Common myeloid progenitor, CD34-positive (primary cell): ENCODE measurements at regions not wholly inside any gene's neighbourhood (a gene's known extent, or its start where the extent isn't known, plus 50 kb on each side); places are given as distances from the start of the nearest gene placed in this dataset.
"Not testable (repeated sequence)": the region's sequence is repeated elsewhere in the genome, so short reads cannot be mapped to it uniquely, and the experiment has no call there.

Experiments used
- CTCF ChIA-PET: fragments of 350-600 bp; sonication (Branson Sonifier 250); formaldehyde crosslinking; loops from one replicate; lab custom pipeline; 2021; ENCODE audit warnings: antibody characterized with exemption; lab: Charles Lee
- POLR2A ChIA-PET: fragments of 350-600 bp; sonication (Branson Sonifier 250); formaldehyde crosslinking; loops from one replicate; lab custom pipeline; 2021; ENCODE audit warnings: antibody characterized with exemption; lab: Charles Lee
- DNase-seq, 3 donors: peaks; one replicate each; pipeline versions ENCODE4 v3.0.0 to v3.0.0-alpha.2; 2013
- H3K27ac ChIP-seq, 2 experiments: 1 replicate in 1 of 2; 2 replicates in 1 of 2; pipeline ENCODE4 v1.7.0; 2013; ENCODE audit warnings: inconsistent platforms in 2 of 2, low read length in 2 of 2, mild to moderate bottlenecking in 2 of 2, low read depth in 1 of 2, moderate library complexity in 1 of 2; ENCODE audit not compliant: severe bottlenecking in 2 of 2, insufficient read depth in 1 of 2, poor library complexity in 1 of 2
- H3K27me3 ChIP-seq, 5 experiments: replicated peaks in 2 of 5; 1 replicate in 3 of 5; 2 replicates in 2 of 5; pipeline versions ENCODE4 v1.6.1 to v1.7.0; 2013; ENCODE audit warnings: low read length in 4 of 5, mild to moderate bottlenecking in 2 of 5, moderate library complexity in 2 of 5, inconsistent platforms in 1 of 5; ENCODE audit not compliant: insufficient read depth in 5 of 5, control insufficient read depth in 4 of 5
- H3K36me3 ChIP-seq, 4 experiments: 1 replicate in 2 of 4; 2 replicates in 2 of 4; pipeline versions ENCODE4 v1.6.1 to v1.7.0; 2013; ENCODE audit warnings: low read length in 3 of 4, control low read depth in 1 of 4, mild to moderate bottlenecking in 1 of 4; ENCODE audit not compliant: control insufficient read depth in 4 of 4, insufficient read depth in 4 of 4
- H3K4me1 ChIP-seq, 4 experiments: 1 replicate in 3 of 4; 2 replicates in 1 of 4; pipeline versions ENCODE4 v1.6.1 to v1.7.1; 2013; ENCODE audit warnings: low read length in 3 of 4, mild to moderate bottlenecking in 3 of 4, control low read depth in 1 of 4, inconsistent platforms in 1 of 4, moderate library complexity in 1 of 4; ENCODE audit not compliant: control insufficient read depth in 4 of 4, insufficient read depth in 4 of 4; ENCODE audit errors: control extremely low read depth in 1 of 4
- H3K4me3 ChIP-seq, 7 experiments: 1 replicate in 4 of 7; 2 replicates in 3 of 7; pipeline versions ENCODE4 v1.5.1 to v1.7.0; 2013; ENCODE audit warnings: mild to moderate bottlenecking in 7 of 7, low read length in 6 of 7, moderate library complexity in 6 of 7, inconsistent platforms in 2 of 7, low read depth in 2 of 7, control low read depth in 1 of 7; ENCODE audit not compliant: insufficient read depth in 4 of 7, control insufficient read depth in 1 of 7; ENCODE audit errors: extremely low read depth in 1 of 7
- H3K9me3 ChIP-seq, 5 experiments: 1 replicate in 4 of 5; 2 replicates in 1 of 5; pipeline versions ENCODE4 v1.6.1 to v1.7.1; 2013; ENCODE audit warnings: low read length in 4 of 5, mild to moderate bottlenecking in 2 of 5, inconsistent platforms in 1 of 5, low read depth in 1 of 5, moderate library complexity in 1 of 5; ENCODE audit not compliant: control insufficient read depth in 4 of 5, insufficient read depth in 2 of 5; ENCODE audit errors: control extremely low read depth in 1 of 5
- WGBS: methylation state at CpG from one replicate; pipeline ENCODE4 v1.1.5; 2013; ENCODE audit not compliant: insufficient coverage; 5-methylcytosine and 5-hydroxymethylcytosine counted together

DNA sequence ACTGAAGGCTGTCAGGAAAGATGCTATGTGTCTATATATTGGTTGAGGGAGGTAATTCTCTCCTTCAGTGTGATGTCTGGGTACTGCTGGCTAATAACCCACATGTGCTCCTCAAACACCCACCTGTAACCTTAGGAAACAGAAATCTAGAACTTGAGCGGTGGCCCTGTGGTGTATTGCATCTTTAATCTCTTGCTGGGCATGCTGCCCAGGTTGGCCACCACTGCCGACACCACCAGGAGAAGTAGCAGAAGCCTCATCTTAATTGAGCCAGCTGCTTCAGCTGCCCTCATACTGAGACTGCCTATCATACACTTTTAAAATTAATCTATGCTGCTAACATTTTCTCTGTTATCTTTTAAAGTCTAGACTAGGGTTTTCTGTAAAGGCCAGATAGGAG, 103.5 kb upstream of the C5orf63 start:
- no peaks in the 10 kb centered on the region for H3K36me3 ChIP-seq
- no peaks in the 10 kb centered on the region for H3K27me3 ChIP-seq
- H3K27ac ChIP-seq = no peak overlapping the region
- ChIA-PET CTCF (no interaction called here), POLR2A (no interaction called here)
- no peak overlapping the region for H3K4me3 ChIP-seq
- peaks cover 0 to 6% (median 2%) of the 10 kb centered on the region in 5 experiments for H3K9me3 ChIP-seq
- DNase-seq = peak in 1 of 3 donors; percentile 4
- 100% methylated on average over 2 of the region's 2 CpGs for WGBS
- H3K4me1 ChIP-seq = no peaks in the 10 kb centered on the region

DNA sequence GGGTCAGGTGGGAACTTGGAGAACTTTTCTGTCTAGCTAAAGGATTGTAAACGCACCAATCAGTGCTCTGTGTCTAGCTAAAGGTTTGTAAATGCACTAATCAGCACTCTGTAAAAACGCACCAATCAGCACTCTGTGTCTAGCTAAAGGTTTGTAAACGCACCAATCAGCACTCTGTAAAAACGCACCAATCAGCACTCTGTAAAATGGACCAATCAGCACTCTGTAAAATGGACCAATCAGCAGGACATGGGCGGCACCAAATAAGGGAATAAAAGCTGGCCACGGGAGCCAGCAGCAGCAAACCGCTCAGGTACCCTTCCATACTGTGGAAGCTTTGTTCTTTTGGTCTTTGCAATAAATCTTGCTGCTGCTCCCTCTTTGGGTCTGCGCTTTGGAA, 108.0 kb upstream of the MEGF10 start:
- POLR2A ChIA-PET = not testable (repeated sequence)
- CTCF ChIA-PET = interaction anchor here (1.3 kb wide), 1 partner anchor 9 kb away, joined by 3 read pairs; no protein-coding TSS in a partner anchor

DNA sequence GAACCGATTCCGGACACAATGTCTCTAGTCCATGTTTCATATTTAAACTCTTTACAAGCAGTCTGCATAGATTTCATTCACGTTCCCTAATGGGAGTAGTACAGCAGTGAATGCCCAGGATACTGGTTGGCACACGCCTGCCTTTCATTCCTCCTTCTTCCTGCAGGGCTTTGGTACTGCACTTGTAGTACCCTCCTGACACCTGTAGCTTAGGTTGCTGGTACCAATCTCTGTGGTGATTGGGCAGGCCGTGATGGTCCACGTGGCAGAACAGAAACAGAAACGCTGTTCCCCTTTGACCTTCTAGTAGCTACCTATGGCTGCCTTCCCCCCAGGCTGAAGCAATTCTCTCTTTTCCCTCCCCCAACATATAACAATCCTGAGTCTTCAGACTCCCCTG, 107.3 kb upstream of the MEGF10 start:
- WGBS = 91% methylated on average over 5 of the region's 7 CpGs
- ChIA-PET CTCF (no interaction called here), POLR2A (no interaction called here)
- H3K4me3 ChIP-seq = no peak overlapping the region
- no peaks in the 10 kb centered on the region for H3K9me3 ChIP-seq
- no peaks in the 10 kb centered on the region for H3K36me3 ChIP-seq
- no peak for DNase-seq
- H3K27me3 ChIP-seq = no peaks in the 10 kb centered on the region
- H3K27ac ChIP-seq = no peak overlapping the region
- no peaks in the 10 kb centered on the region for H3K4me1 ChIP-seq

More for the DNA sequence above, 108.0 kb upstream of the MEGF10 start:
- H3K9me3 ChIP-seq, DNase-seq, H3K4me3 ChIP-seq, H3K27me3 ChIP-seq, H3K36me3 ChIP-seq, H3K27ac ChIP-seq, H3K4me1 ChIP-seq: not testable (repeated sequence)
- WGBS = 93% methylated on average over 5 of the region's 8 CpGs

DNA sequence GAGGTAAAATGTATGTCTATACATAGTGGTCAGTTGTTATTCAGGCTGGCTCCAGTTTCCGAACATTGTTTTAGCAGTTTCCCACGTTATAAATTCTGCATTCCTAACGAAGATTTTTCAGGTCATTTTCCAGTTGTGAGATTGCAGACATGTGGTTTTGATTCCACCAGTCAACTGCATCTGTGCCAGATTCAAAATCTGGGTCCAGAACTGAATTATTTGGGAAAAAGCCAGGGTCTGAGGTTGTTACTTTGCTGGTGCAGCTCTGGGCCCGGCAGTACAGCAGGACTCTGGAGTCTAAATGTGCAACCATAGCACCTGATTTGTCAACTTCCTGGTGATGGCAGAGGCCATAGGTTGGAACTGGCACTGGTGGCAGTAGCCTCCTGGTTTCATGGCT, 105.7 kb upstream of the MEGF10 start:
- ChIA-PET CTCF (no interaction called here), POLR2A (no interaction called here)
- no peaks in the 10 kb centered on the region for H3K4me1 ChIP-seq
- H3K9me3 ChIP-seq = no peaks in the 10 kb centered on the region
- DNase-seq = no peak
- no peaks in the 10 kb centered on the region for H3K27me3 ChIP-seq
- WGBS = 96% methylated on average over 4 of the region's 4 CpGs
- H3K27ac ChIP-seq = no peak overlapping the region
- H3K36me3 ChIP-seq = no peaks in the 10 kb centered on the region
- H3K4me3 ChIP-seq = no peak overlapping the region

DNA sequence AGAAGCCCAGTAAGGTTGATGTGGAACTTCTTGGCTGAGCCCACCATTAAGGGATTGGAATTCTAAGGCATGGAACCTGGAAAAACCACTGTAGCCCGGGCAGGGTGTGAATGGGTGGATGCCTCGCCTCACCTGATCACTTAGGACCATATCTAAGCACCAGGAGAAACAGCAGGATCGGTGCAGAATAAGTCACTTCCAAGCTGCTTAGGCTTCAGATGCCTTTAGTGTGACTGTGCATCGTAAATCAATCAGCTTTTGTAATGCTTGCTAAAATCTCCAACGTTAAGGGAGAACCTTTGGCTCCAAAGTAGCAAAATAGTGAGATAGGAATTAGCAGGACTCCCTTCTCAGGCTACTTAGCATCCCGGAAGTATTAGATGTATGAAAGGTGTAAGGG, 103.9 kb upstream of the MEGF10 start:
- POLR2A ChIA-PET = no interaction called here
- no peak for DNase-seq
- H3K27me3 ChIP-seq = no peaks in the 10 kb centered on the region
- CTCF ChIA-PET = no interaction called here
- no peak overlapping the region for H3K27ac ChIP-seq
- H3K9me3 ChIP-seq = no peaks in the 10 kb centered on the region
- no peaks in the 10 kb centered on the region for H3K36me3 ChIP-seq
- WGBS = 79% methylated on average over 6 of the region's 6 CpGs
- no peaks in the 10 kb centered on the region for H3K4me1 ChIP-seq
- H3K4me3 ChIP-seq = no peak overlapping the region

DNA sequence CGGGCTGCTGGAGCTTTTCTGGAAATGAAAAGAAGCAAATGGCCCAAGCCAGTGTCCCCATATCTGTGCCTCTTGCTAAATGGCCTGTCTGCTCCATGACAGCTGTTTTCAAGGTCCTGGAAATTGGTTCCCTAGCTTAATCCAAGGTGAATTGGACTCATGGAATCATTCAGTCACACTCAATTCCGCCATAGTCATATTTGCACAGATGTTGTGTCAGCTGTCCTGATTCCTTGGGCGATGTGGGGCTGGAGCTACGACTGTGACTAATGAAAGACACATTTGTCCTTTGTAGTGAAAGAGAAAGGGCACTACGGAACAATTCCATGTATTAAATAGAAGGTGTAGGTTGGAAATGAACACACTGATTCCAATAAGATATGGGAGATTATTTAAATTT, 102.9 kb upstream of the MEGF10 start:
- H3K9me3 ChIP-seq = no peaks in the 10 kb centered on the region
- WGBS = 100% methylated on average over 2 of the region's 5 CpGs
- no peak overlapping the region for H3K4me3 ChIP-seq
- ChIA-PET CTCF (no interaction called here), POLR2A (no interaction called here)
- no peak for DNase-seq
- H3K4me1 ChIP-seq = no peaks in the 10 kb centered on the region
- H3K27ac ChIP-seq = no peak overlapping the region
- no peaks in the 10 kb centered on the region for H3K36me3 ChIP-seq
- H3K27me3 ChIP-seq = no peaks in the 10 kb centered on the region

DNA sequence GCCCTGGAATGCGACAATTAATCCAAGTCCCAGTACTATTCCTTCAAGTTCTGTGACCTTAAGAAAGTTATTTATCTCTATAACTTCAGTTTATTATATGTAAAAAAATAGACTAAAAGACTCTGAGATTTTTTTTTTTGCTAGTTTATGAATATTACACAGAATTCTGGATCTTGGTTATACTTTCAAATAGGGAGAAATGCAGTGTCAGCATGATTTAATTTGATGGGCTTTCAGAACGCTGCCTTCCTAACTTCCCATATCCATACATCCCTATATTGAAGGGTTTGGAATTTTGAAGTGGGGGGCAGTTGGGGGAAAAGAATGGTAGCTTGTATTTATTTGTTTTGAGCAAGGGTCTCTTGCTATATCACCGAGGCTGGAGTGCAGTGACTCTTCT, 98.4 kb upstream of the MEGF10 start:
- ChIA-PET POLR2A (no interaction called here), CTCF (no interaction called here)
- H3K4me1 ChIP-seq = no peaks in the 10 kb centered on the region
- H3K9me3 ChIP-seq = peaks cover 0 to 1% (median 0%) of the 10 kb centered on the region in 5 experiments
- H3K36me3 ChIP-seq = no peaks in the 10 kb centered on the region
- WGBS = 91% methylated on average over 1 of the region's 3 CpGs
- H3K27ac ChIP-seq = no peak overlapping the region
- H3K4me3 ChIP-seq = no peak overlapping the region
- no peak for DNase-seq
- H3K27me3 ChIP-seq = no peaks in the 10 kb centered on the region
